ENCODE measurements at regions not wholly inside any gene's neighbourhood (a gene's known extent, or its start where the extent isn't known, plus 50 kb on each side); places are given as distances from the start of the nearest gene placed in this dataset.

DNA sequence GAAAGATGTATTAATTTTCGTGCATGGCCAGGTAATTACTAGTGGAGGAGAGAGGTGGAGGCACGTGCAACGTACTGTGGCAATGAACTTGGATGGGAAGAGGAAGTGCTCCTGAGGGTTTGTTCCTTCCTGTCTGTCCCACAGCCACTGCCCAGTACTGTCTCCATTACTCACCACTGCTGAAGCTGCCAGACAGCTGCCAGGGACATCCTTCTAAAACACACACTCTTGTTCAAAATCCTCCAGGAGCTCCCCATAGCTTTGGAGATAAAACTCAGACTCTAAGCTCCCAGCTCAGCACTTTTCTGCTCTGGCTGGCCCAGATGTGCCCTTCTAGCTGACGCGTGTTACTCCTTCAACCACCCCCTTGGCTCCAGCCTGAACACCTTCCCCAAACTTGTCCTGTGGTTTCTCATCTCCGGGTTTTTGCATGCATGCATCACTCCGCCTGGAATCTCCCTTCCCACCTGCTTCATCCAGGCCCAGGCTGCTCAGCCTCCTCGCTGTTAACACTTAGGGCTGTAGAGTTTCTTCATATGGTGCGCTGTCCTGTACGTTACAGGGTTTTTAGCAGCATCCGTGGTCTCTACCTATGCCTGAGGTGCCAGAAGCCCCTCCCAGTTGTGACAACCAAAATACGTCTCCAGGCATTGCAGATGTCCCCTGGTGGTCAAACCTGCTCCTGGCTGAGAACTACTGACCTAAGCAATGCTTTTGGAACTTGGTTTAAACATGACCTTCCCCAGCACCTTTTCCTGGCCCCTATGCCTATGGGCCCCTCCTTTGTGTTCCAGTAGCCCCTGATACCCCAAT is 69.5 kb downstream of the C11orf91 start:
- WGBS, 3 donors: 80 to 90% (median 86%) methylated on average over 12 of the region's 12 CpGs
- no peak overlapping the region for H3K27ac ChIP-seq
- no peaks in the 10 kb centered on the region for H3K27me3 ChIP-seq (ENCODE audit: insufficient read depth in 3 of 3, low read length in 2 of 3)
- TF ChIP-seq, protein P1, sequence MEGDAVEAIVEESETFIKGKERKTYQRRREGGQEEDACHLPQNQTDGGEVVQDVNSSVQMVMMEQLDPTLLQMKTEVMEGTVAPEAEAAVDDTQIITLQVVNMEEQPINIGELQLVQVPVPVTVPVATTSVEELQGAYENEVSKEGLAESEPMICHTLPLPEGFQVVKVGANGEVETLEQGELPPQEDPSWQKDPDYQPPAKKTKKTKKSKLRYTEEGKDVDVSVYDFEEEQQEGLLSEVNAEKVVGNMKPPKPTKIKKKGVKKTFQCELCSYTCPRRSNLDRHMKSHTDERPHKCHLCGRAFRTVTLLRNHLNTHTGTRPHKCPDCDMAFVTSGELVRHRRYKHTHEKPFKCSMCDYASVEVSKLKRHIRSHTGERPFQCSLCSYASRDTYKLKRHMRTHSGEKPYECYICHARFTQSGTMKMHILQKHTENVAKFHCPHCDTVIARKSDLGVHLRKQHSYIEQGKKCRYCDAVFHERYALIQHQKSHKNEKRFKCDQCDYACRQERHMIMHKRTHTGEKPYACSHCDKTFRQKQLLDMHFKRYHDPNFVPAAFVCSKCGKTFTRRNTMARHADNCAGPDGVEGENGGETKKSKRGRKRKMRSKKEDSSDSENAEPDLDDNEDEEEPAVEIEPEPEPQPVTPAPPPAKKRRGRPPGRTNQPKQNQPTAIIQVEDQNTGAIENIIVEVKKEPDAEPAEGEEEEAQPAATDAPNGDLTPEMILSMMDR (IDR thresholded peaks at IDR 0.05): no peak
- H3K4me1 ChIP-seq: no peaks in the 10 kb centered on the region
- DNase-seq (no peak), ATAC-seq (no peak)
- no peak overlapping the region for H3K4me3 ChIP-seq
- intact Hi-C loops (cut with DNase I): no loop called here
- H3K9me3 ChIP-seq: no peaks in the 10 kb centered on the region
- H3K36me3 ChIP-seq (ENCODE audit: insufficient read depth in 1 of 2, low read depth in 1 of 2): no peaks in the 10 kb centered on the region

DNA sequence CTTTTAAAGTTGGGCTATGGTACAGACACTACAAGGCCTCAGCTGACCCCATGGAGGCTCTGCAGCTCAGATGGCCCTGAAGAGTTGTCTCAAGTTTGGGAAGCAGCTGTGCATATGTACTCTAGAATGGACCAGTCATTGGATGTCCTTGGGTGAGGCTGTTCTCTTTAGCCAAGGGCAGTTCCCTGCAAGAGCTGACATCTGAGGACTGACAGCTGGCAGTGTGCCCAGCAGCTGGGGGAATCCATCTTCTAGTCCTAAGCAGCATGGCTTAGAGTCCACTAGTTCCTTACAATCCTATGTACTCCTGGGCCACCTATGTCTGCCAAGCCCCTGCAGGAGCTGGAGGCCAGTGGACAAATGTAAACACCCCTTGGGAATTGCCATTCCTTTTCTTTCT is 76.5 kb downstream of the C11orf91 start:
- DNase-seq (peak; percentile 33 to 66), ATAC-seq (peak; percentile 42 to 85 (median 70))
- intact Hi-C loops (cut with DNase I): no loop called here

DNA sequence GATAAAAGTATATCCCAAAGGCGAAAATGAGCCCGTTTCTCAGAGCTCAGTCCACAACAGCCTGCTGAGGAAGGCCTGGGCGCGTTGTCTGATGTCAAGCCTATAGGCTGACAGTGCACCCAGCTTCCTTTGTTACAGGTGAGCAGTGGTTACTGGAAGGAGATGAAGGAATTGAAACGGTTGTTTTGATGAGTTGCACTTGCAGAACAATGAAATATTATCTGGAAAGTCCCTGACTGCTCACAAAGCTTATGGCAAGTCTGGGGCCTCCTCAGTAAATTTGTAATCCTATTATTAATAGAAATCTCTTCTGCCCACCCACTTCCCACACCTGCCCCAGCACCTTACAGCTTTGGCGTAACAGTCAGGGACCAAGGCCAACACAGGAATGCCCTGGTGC is 77.8 kb downstream of the C11orf91 start:
- ATAC-seq (no peak), DNase-seq (no peak)
- TF ChIP-seq, protein P1 (IDR thresholded peaks at IDR 0.05): no peak
- Histone ChIP-seq H3K9me3 (no peaks in the 10 kb centered on the region), H3K4me1 (no peaks in the 10 kb centered on the region), H3K36me3 (ENCODE audit: insufficient read depth in 1 of 2, low read depth in 1 of 2) (no peaks in the 10 kb centered on the region), H3K27me3 (ENCODE audit: insufficient read depth in 3 of 3, low read length in 2 of 3) (no peaks in the 10 kb centered on the region), H3K4me3 (no peak overlapping the region), H3K27ac (no peak overlapping the region)
- intact Hi-C loops (cut with DNase I): no loop called here
- WGBS, 3 donors: 59 to 75% (median 71%) methylated on average over 6 of the region's 6 CpGs

More for the DNA sequence above, 76.5 kb downstream of the C11orf91 start:
- Histone ChIP-seq H3K9me3 (no peaks in the 10 kb centered on the region), H3K4me3 (no peak overlapping the region), H3K27me3 (ENCODE audit: insufficient read depth in 3 of 3, low read length in 2 of 3) (no peaks in the 10 kb centered on the region), H3K4me1 (no peaks in the 10 kb centered on the region), H3K36me3 (ENCODE audit: insufficient read depth in 1 of 2, low read depth in 1 of 2) (no peaks in the 10 kb centered on the region), H3K27ac (no peak overlapping the region)
- TF ChIP-seq, protein P1 (IDR thresholded peaks at IDR 0.05): no peak

DNA sequence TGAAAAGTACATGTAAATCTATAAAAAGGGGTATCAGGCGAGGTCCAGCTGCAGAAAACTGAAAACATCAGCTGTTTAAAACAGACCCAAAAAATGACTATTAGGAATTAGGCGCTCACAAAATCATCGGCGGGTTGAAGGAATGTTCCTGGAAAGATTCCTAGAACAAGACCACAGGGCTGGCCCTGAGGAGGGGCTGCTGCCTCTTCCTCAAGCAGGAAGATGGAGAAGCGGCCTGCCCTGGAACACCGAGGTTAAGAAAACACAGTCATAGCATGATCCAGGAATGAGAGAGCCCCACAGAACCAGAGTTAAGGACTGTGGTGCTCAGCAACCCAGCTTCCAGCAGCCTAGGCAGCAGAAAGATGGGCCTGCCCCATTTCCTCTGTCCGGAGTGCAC is 78.4 kb downstream of the C11orf91 start:
- Histone ChIP-seq H3K4me1 (no peaks in the 10 kb centered on the region), H3K36me3 (ENCODE audit: insufficient read depth in 1 of 2, low read depth in 1 of 2) (no peaks in the 10 kb centered on the region), H3K27me3 (ENCODE audit: insufficient read depth in 3 of 3, low read length in 2 of 3) (no peaks in the 10 kb centered on the region), H3K9me3 (no peaks in the 10 kb centered on the region), H3K4me3 (no peak overlapping the region), H3K27ac (no peak overlapping the region)
- ATAC-seq (peak in 1 of 4 donors; percentile 35), DNase-seq (no peak)
- intact Hi-C loops (cut with DNase I): no loop called here
- WGBS, 3 donors: 38 to 53% (median 41%) methylated on average over 7 of the region's 7 CpGs
- TF ChIP-seq, protein P1 (IDR thresholded peaks at IDR 0.05): no peak

Data from psoas muscle (tissue), 7 donors.